ENCODE measurements at regions not wholly inside any gene's neighbourhood (a gene's known extent, or its start where the extent isn't known, plus 50 kb on each side); places are given as distances from the start of the nearest gene placed in this dataset.

GRCh38 chr3:95394286-95394685, 1331.4 kb downstream of the NSUN3 start:
- H2BK12ac ChIP-seq (ENCODE audit: low read depth, low read length), result no peak overlapping the region
- no peaks in the 10 kb centered on the region for H3K36me3 ChIP-seq (ENCODE audit: control insufficient read depth in 2 of 4, insufficient read depth in 4 of 4, low read length in 3 of 4)
- no peak overlapping the region for H4K91ac ChIP-seq (replicated peaks; ENCODE audit: insufficient read length, low read length)
- H3K79me2 ChIP-seq (ENCODE audit: control insufficient read depth in 1 of 2, insufficient read depth in 2 of 2, low read length in 2 of 2), result no peaks in the 10 kb centered on the region
- no peaks in the 10 kb centered on the region for H4K20me1 ChIP-seq (replicated peaks in 1 of 2; ENCODE audit: control insufficient read depth in 1 of 2, insufficient read depth in 2 of 2, low read length in 2 of 2)
- no peak overlapping the region for H2AFZ ChIP-seq (ENCODE audit: low read length)
- no peak overlapping the region for H2BK120ac ChIP-seq (replicated peaks; ENCODE audit: low read depth, low read length)
- POLR2A ChIA-PET (ENCODE audit: partially characterized antibody), result no interaction called here
- H2BK20ac ChIP-seq (ENCODE audit: low read length), result no peak overlapping the region
- H3K4me3 ChIP-seq (ENCODE audit: extremely low read depth in 1 of 4, insufficient read depth in 2 of 4, low read depth in 3 of 4, low read length in 4 of 4), result no peak overlapping the region
- FAIRE-seq (no peak), DNase-seq (ENCODE audit: low read depth in 1 of 2, low spot score in 2 of 2) (no peak)
- no peaks in the 10 kb centered on the region for H3K9me3 ChIP-seq (ENCODE audit: insufficient read depth in 2 of 2, low read depth in 1 of 2, low read length in 1 of 2)
- H3K27me3 ChIP-seq (replicated peaks in 1 of 4; ENCODE audit: control insufficient read depth in 3 of 4, extremely low read depth in 1 of 4, insufficient read depth in 3 of 4, low read length in 3 of 4), result no peaks in the 10 kb centered on the region
- no peak overlapping the region for H3K9ac ChIP-seq (replicated peaks in 1 of 4; ENCODE audit: extremely low read depth in 1 of 4, low read depth in 3 of 4, low read length in 3 of 4)
- no peak overlapping the region for H3K23ac ChIP-seq (ENCODE audit: insufficient read length)
- H2BK15ac ChIP-seq (ENCODE audit: low read length), result no peak overlapping the region
- H3K14ac ChIP-seq (ENCODE audit: insufficient read length), result no peak overlapping the region
- H3K4ac ChIP-seq (replicated peaks; ENCODE audit: insufficient read length, low read depth, low read length), result no peak overlapping the region
- TF ChIP-seq HDAC2 (IDR thresholded peaks at IDR 0.05; ENCODE audit: borderline replicate concordance in 1 of 2, low read depth in 2 of 2, low read length in 2 of 2) (no peak), CHD2 (IDR thresholded peaks at IDR 0.05; ENCODE audit: low read length) (no peak), JUND (IDR thresholded peaks at IDR 0.05; ENCODE audit: low read length) (no peak), CTCF (IDR thresholded peaks at IDR 0.05; ENCODE audit: control extremely low read depth in 1 of 3, insufficient read depth in 1 of 3, low read depth in 1 of 3, low read length in 3 of 3) (no peak), POU5F1 (IDR thresholded peaks at IDR 0.05; ENCODE audit: low read depth, low read length) (no peak), TBP (IDR thresholded peaks at IDR 0.05; ENCODE audit: low read depth, low read length) (no peak), E2F6 (IDR thresholded peaks at IDR 0.05) (no peak), SIN3A (conservative IDR thresholded peaks at IDR 0.05 in 1 of 2, IDR thresholded peaks at IDR 0.05 in 1 of 2; ENCODE audit: low read depth in 1 of 2, low read length in 2 of 2) (no peak)
- no peak overlapping the region for H3K18ac ChIP-seq (ENCODE audit: extremely low read depth, low read length)
- no peak overlapping the region for H2BK5ac ChIP-seq (ENCODE audit: low read depth, low read length)
- H3K27ac ChIP-seq (ENCODE audit: low read depth, low read length), result no peak overlapping the region
- H4K5ac ChIP-seq (ENCODE audit: insufficient read length, low read depth, low read length), result no peak overlapping the region
- no peaks in the 10 kb centered on the region for H3K23me2 ChIP-seq (ENCODE audit: low read depth, low read length)
- H3K56ac ChIP-seq (replicated peaks; ENCODE audit: insufficient read length, low read depth, low read length), result no peak overlapping the region
- no peak overlapping the region for H3K4me2 ChIP-seq (ENCODE audit: insufficient read depth in 1 of 2, low read depth in 2 of 2, low read length in 2 of 2)
- 98% methylated on average over 2 of the region's 2 CpGs; no CpG with 5 or more reads in 1 of the 2 experiments for WGBS, 2 experiments (ENCODE audit: extremely low coverage in 1 of 2, insufficient coverage in 1 of 2, insufficient read length in 1 of 2, insufficient replicate concordance in 2 of 2, low coverage in 1 of 2, low lambda C conversion rate in 2 of 2, missing lambda C conversion rate in 1 of 2)
- no peak overlapping the region for H4K8ac ChIP-seq (ENCODE audit: extremely low read depth, insufficient read depth, low read length)
- CTCF ChIA-PET (ENCODE audit: partially characterized antibody), result no interaction called here
- H3K4me1 ChIP-seq (replicated peaks in 1 of 4; ENCODE audit: control insufficient read depth in 3 of 4, insufficient read depth in 4 of 4, low read length in 3 of 4), result no peaks in the 10 kb centered on the region
- no peaks in the 10 kb centered on the region for H3K79me1 ChIP-seq (ENCODE audit: low read depth, low read length)
- H2AK5ac ChIP-seq (ENCODE audit: low read depth, low read length), result no peak overlapping the region

All from H1 (cell line).